ENCODE measurements at regions not wholly inside any gene's neighbourhood (a gene's known extent, or its start where the extent isn't known, plus 50 kb on each side); places are given as distances from the start of the nearest gene placed in this dataset.

- H3K79me2 ChIP-seq (ENCODE audit: insufficient read depth, low read length), result no peaks in the 10 kb centered on the region
- no peak for FAIRE-seq
- H4K20me1 ChIP-seq (ENCODE audit: insufficient read depth, low read length), result no peaks in the 10 kb centered on the region
- no peaks in the 10 kb centered on the region for H3K36me3 ChIP-seq (ENCODE audit: insufficient read depth, low read length)
- peaks cover 3% of the 10 kb centered on the region for H3K9me3 ChIP-seq (ENCODE audit: insufficient read depth, low read depth, low read length)
- TF ChIP-seq CTCF (IDR thresholded peaks at IDR 0.05; ENCODE audit: insufficient read depth, low read depth, low read length) (no peak), EZH2 (IDR thresholded peaks at IDR 0.05; ENCODE audit: insufficient read depth, low read length) (no peak)
- H3K27me3 ChIP-seq (ENCODE audit: insufficient read depth, low read length), result no peaks in the 10 kb centered on the region
- H3K9me3 Mint-ChIP-seq (ENCODE audit: unreplicated experiment), result peaks cover 2% of the 10 kb centered on the region
- H3K27me3 Mint-ChIP-seq (ENCODE audit: low read depth, unreplicated experiment), result no peaks in the 10 kb centered on the region
- H3K4me3 Mint-ChIP-seq (ENCODE audit: unreplicated experiment), result no peak overlapping the region
- no peaks in the 10 kb centered on the region for H3K36me3 Mint-ChIP-seq (ENCODE audit: low read depth, unreplicated experiment)
- H3K4me1 Mint-ChIP-seq (ENCODE audit: low read depth, unreplicated experiment), result no peaks in the 10 kb centered on the region
- no peaks in the 10 kb centered on the region for H3K4me1 ChIP-seq (ENCODE audit: insufficient read depth, low read length)
- DNase-seq (ENCODE audit: low read depth), result no peak
- no peak overlapping the region for H3K4me2 ChIP-seq (ENCODE audit: low read length)
- H3K9ac ChIP-seq (ENCODE audit: low read length), result no peak overlapping the region
- H3K27ac ChIP-seq (ENCODE audit: low read depth, low read length), result no peak overlapping the region
- H2AFZ ChIP-seq (ENCODE audit: low read depth, low read length), result no peak overlapping the region
- no peak overlapping the region for H3K4me3 ChIP-seq (ENCODE audit: insufficient read depth, low read depth, low read length)
- no peak overlapping the region for H3K27ac Mint-ChIP-seq (ENCODE audit: unreplicated experiment)
These were observed 222.4 kb downstream of the IL20RB start for GRCh38 chr3:137180220-137180619.

GRCh38 chr3:137191133-137191923 is 233.5 kb downstream of the IL20RB start:
- Mint-ChIP-seq H3K4me3 (ENCODE audit: unreplicated experiment) (no peak overlapping the region), H3K36me3 (ENCODE audit: low read depth, unreplicated experiment) (no peaks in the 10 kb centered on the region), H3K9me3 (ENCODE audit: unreplicated experiment) (no peaks in the 10 kb centered on the region), H3K27ac (ENCODE audit: unreplicated experiment) (no peak overlapping the region), H3K4me1 (ENCODE audit: low read depth, unreplicated experiment) (no peaks in the 10 kb centered on the region), H3K27me3 (ENCODE audit: low read depth, unreplicated experiment) (no peaks in the 10 kb centered on the region)
- Histone ChIP-seq H2AFZ (ENCODE audit: low read depth, low read length) (no peak overlapping the region), H3K4me1 (ENCODE audit: insufficient read depth, low read length) (no peaks in the 10 kb centered on the region), H3K4me2 (ENCODE audit: low read length) (no peak overlapping the region), H3K9me3 (ENCODE audit: insufficient read depth, low read depth, low read length) (peaks cover 3% of the 10 kb centered on the region), H3K36me3 (ENCODE audit: insufficient read depth, low read length) (no peaks in the 10 kb centered on the region), H3K9ac (ENCODE audit: low read length) (no peak overlapping the region), H4K20me1 (ENCODE audit: insufficient read depth, low read length) (no peaks in the 10 kb centered on the region), H3K79me2 (ENCODE audit: insufficient read depth, low read length) (no peaks in the 10 kb centered on the region), H3K27me3 (ENCODE audit: insufficient read depth, low read length) (no peaks in the 10 kb centered on the region), H3K4me3 (ENCODE audit: insufficient read depth, low read depth, low read length) (no peak overlapping the region), H3K27ac (ENCODE audit: low read depth, low read length) (no peak overlapping the region)
- TF ChIP-seq CTCF (IDR thresholded peaks at IDR 0.05; ENCODE audit: insufficient read depth, low read depth, low read length), result no peak
- TF ChIP-seq EZH2 (IDR thresholded peaks at IDR 0.05; ENCODE audit: insufficient read depth, low read length), result no peak
- FAIRE-seq (no peak), DNase-seq (ENCODE audit: low read depth) (no peak)

- no peaks in the 10 kb centered on the region for H3K79me2 ChIP-seq (ENCODE audit: insufficient read depth, low read length)
- no peak overlapping the region for H3K4me2 ChIP-seq (ENCODE audit: low read length)
- no peaks in the 10 kb centered on the region for H3K4me1 Mint-ChIP-seq (ENCODE audit: low read depth, unreplicated experiment)
- no peaks in the 10 kb centered on the region for H3K36me3 ChIP-seq (ENCODE audit: insufficient read depth, low read length)
- FAIRE-seq (no peak), DNase-seq (ENCODE audit: low read depth) (no peak)
- peaks cover 3% of the 10 kb centered on the region for H3K9me3 ChIP-seq (ENCODE audit: insufficient read depth, low read depth, low read length)
- no peaks in the 10 kb centered on the region for H3K27me3 ChIP-seq (ENCODE audit: insufficient read depth, low read length)
- H2AFZ ChIP-seq (ENCODE audit: low read depth, low read length), result no peak overlapping the region
- no peaks in the 10 kb centered on the region for H3K27me3 Mint-ChIP-seq (ENCODE audit: low read depth, unreplicated experiment)
- no peak overlapping the region for H3K4me3 ChIP-seq (ENCODE audit: insufficient read depth, low read depth, low read length)
- no peak for TF ChIP-seq CTCF (IDR thresholded peaks at IDR 0.05; ENCODE audit: insufficient read depth, low read depth, low read length)
- no peak for TF ChIP-seq EZH2 (IDR thresholded peaks at IDR 0.05; ENCODE audit: insufficient read depth, low read length)
- no peaks in the 10 kb centered on the region for H3K9me3 Mint-ChIP-seq (ENCODE audit: unreplicated experiment)
- H3K4me3 Mint-ChIP-seq (ENCODE audit: unreplicated experiment), result no peak overlapping the region
- H4K20me1 ChIP-seq (ENCODE audit: insufficient read depth, low read length), result no peaks in the 10 kb centered on the region
- H3K27ac Mint-ChIP-seq (ENCODE audit: unreplicated experiment), result no peak overlapping the region
- no peaks in the 10 kb centered on the region for H3K4me1 ChIP-seq (ENCODE audit: insufficient read depth, low read length)
- H3K9ac ChIP-seq (ENCODE audit: low read length), result no peak overlapping the region
- H3K36me3 Mint-ChIP-seq (ENCODE audit: low read depth, unreplicated experiment), result no peaks in the 10 kb centered on the region
- no peak overlapping the region for H3K27ac ChIP-seq (ENCODE audit: low read depth, low read length)
These were observed 234.2 kb downstream of the IL20RB start for GRCh38 chr3:137191951-137192350.
